HG03159 (cell line): ENCODE measurements at regions not wholly inside any gene's neighbourhood (a gene's known extent, or its start where the extent isn't known, plus 50 kb on each side); places are given as distances from the start of the nearest gene placed in this dataset.

Experiments used
- ATAC-seq: cut with Tn5 transposase; IDR thresholded peaks from one replicate; pipeline ENCODE4 v1.9.1; 2021; ENCODE audit warnings: mild to moderate bottlenecking, moderate library complexity; ENCODE audit not compliant: unreplicated experiment

- ATAC-seq = no peak
These were observed 383.6 kb upstream of the SMIM21 start for GRCh38 chr18:75810961-75811551.

- no peak for ATAC-seq
These were observed 383.0 kb upstream of the SMIM21 start for GRCh38 chr18:75810516-75810915.

DNA sequence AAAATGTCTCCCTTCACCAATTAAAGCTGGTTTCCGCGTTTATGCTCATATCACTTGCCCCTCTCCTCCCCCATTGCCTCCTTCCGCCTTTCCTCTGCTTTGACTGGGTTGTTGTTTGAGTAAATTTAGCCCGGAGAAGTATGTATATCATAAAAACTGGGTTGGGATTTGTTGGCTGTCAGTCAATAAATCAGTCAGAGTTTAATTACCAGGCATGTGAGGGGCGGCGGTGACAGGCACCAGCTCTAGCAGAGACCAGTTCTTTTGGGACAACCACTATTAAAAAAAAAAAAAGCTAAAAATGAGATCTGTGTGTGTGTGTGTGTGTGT is 382.4 kb upstream of the SMIM21 start:
- ATAC-seq = no peak

GRCh38 chr18:75809151-75809925 is 381.8 kb upstream of the SMIM21 start:
- no peak for ATAC-seq

- no peak for ATAC-seq
These were observed 377.8 kb upstream of the SMIM21 start for GRCh38 chr18:75805265-75805664.

DNA sequence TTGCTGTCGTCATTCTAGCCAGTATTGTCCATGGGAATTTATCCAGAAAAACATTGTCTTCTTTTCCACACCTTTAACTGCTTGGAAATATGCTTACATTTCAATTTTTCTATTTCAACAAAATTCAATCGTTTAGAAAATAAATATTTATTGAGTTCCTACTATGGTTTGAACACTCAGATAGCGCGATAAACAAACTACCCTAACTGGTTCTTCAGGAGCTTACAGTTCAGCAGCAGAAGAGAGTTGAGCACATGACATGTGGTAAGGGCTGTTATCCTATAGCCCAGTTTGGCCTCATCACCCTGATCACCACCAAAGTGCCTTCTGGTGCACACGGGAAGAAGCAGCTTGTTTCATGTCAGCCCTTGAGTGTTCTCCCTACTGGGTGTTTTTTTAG is 375.2 kb upstream of the SMIM21 start:
- ATAC-seq = no peak

DNA sequence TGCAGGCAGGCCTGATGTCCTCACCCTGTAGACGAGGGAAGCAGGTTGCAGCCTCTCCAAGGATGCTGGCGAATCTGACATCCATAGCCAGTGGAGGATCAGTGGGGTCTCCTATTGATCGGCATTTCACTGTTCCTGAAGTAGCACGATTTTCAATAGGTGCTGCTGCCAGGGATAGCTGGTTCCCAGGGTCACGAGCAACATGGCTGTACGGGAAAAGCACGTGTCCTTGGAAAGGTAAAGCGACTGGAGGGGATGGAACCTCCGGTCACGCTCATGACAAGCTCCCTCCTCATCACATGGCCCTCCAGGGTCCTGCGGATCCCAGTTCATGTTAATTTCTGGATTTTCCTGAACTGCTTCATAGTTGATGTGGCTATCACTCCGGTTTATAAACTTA is 373.7 kb upstream of the SMIM21 start:
- no peak for ATAC-seq

GRCh38 chr18:75800331-75800648 is 372.8 kb upstream of the SMIM21 start:
- no peak for ATAC-seq

DNA sequence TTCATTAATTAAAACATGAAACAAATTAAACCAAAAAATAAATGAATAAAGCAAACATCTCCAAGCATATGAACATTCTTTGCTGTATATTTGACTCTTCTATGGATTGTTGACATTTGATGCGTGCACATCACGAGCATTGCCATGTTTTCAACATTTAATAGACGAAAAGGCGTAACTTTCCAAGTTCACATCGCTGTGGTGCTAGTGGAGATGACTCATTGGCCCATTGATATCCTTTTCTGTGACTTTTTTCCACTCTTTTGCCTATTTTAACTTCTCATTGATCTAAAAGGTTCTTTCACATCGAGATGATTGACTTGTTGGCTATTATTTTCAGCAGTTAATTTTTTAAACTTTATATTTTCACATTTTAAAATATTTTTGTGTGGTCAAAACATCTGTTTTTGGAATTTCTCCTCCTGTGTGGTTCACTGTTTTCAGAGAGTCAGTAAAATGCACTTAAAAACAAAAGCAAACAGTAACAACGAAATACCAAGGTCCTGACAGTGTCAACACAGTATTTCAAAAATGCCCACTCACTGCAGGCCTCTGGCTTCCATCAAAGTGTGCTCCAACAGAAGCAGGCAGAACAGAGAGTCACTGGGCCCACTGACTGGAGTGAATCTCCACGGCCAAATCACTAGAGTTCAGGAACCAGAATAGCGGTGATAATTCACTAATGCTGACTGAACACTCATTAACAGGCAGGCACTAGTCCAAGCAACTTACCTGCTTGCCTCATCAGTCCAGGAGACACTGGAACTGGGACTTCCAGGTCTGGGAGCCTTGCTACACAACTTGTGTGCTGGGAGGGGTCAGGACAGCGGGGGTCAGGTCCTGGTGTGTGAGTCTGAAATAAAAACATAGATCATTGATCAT is 372.2 kb upstream of the SMIM21 start:
- ATAC-seq = no peak

DNA sequence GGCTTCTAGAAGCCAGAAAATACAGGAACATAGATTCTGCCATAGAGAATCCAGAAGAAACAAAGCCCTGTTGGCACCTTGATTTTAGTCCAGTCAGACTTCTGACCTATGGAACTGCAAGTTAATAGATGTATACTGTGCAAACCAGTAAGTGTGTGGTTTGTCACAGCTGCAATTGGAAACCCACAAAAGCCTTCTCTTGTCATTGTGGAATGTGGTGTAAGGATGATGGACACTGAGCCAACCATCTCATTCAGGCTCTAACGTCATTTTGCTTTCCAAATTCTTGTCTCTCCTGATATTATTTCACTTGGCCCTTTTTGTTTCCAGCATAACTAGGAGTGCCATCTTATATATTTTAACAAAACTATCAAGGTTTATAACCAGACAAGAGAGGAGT is 369.5 kb upstream of the SMIM21 start:
- no peak for ATAC-seq

DNA sequence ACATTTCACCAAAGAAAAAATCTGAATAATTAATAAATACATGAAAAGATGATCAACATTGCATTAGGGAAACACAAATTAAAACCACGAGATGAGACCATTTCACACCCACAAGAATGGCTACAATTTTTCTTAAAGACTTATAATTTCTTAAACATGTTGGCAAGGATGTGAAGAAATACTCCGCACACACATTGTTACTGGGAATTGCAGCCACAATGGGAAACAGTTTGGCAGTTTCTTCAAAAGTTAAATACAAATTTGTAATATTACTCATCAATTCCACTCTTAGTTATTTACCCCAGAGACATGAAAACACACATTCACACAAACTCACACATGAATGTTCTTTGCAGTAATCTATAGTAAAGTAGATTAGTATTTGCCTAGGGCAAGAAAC is 363.3 kb upstream of the SMIM21 start:
- no peak for ATAC-seq

- no peak for ATAC-seq
These were observed 362.6 kb upstream of the SMIM21 start for GRCh38 chr18:75790111-75790510.

GRCh38 chr18:75785834-75786233 is 358.3 kb upstream of the SMIM21 start:
- ATAC-seq = no peak

DNA sequence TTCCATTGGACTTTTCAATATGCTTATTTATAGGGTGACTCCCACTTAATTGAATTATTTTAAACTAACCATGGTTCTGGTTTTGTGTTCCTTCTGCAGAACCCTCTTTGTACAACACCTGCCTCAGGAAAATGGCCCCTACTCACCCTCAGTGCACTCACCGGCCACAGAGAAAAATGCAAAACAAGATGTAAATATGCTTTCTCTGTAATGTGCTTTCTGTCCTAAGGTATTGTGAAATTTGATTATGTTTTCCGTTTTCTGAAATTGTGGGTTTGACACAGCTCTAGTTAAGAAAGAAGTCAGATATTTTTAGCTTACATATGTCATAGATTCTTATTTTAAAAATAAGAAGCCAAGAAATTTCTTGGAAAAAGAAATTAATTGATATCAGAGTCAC is 357.7 kb upstream of the SMIM21 start:
- ATAC-seq = no peak

DNA sequence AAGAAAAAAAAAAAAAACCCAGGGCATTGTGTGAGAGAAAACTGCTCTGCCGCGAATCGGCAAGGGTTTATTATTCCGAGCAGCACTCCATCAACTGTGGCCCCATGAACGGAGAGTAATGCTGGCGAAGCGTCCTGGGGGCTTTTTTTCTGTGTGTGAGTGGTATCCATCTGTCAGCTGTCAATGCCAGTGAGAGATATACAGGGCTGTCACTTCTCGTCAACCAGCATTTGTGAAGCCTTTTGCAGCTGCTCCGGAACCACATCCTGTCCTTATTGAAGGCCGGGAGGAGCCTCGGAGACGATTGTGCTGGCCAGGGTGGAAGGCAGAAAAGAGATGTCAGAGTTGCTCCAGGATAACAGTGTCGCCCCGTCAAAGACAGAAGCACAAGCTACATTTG is 356.9 kb upstream of the SMIM21 start:
- ATAC-seq = no peak

DNA sequence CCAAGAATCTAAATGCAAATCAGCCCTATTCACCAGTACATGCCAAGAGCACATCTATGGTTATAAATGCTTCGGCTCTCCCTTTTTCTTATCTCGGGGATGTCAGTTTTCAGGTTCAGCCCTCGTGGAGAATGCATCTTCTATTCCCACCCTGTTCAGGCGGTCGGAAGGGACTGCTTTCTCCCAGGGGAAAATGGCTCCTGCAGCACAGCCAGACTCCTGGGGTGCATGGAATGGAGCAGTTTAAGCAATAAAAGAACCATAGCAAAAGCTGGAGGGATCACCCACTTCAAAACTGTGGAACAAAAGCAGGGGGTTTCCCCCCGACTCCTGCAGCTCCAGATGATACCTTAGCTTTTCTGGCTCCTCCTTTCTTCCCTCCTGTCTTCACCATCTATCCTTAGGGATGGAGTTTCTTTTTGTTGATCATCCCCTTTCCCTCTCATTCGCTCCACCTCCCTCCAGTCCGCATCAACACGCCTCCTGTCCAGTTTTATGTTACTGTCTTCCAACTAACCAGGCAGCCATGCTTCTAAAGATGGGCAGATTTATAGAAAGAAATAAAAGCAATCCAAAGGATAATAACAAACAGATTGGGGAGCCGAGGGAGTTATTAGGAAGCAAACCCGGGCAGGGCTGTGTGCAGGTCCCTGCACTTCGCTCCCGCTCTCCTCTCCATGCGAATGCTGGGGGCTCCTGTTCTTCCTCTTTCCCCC is 356.2 kb upstream of the SMIM21 start:
- no peak for ATAC-seq

- no peak for ATAC-seq
These were observed 355.3 kb upstream of the SMIM21 start for GRCh38 chr18:75782826-75783225.

DNA sequence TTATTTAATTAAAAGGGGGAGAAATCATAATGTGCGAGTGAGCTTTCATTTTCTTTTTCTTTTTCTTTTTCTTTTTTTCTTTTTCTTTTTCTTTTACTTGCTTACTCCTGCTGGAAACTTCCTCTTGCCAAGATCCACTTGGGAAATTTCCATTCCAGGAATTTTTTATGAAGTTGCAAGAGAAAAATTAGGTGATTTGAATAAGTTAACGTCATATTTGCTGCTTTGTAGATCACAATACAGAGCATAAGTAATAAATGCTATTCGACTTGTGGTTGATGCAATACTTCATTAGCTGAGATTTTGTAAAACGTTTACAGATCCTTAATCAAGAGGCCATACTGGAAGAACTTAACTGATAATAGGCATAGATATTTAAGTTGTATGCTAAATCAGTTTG is 354.7 kb upstream of the SMIM21 start:
- ATAC-seq = no peak

DNA sequence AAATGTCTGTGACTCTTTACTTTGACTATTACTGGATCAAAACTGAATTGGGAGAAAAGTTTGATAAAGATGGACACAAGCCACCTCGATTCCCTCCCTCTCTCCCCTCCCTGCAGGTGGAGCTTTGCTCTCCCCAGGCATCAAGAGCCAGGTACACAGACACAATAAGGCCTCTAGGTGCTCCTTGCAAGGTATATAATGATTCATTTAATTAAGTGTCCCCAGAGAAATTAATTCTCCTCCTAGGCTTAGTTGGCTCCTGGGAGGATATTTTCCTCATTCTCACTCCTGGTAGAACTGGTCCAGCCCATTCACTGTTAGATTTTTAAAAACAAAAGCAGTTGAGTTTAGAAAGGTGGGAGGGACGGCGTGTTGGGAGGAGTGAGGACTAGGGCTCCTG is 352.4 kb upstream of the SMIM21 start:
- no peak for ATAC-seq

GRCh38 chr18:75779450-75779849 is 351.9 kb upstream of the SMIM21 start:
- ATAC-seq = no peak

- ATAC-seq = no peak
These were observed 350.1 kb upstream of the SMIM21 start for GRCh38 chr18:75777630-75778029.

DNA sequence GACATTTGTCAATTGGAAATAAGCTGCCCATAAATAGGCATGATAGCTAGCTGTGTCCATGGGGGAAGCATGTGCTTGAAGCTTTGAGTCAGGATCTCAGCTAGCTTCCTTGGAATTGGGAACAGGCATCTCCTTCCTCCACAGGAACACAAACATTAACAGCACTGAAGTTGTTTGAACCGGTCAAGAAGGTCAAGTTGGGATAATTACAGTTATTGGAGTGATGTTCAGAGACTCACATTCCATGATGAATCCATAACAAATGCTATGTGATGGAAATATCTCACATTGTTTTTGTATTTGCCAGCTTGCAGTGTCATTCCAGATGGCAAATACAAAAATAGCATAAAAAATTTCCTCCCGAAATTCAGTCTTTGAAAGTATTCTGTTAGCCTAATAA is 347.6 kb upstream of the SMIM21 start:
- no peak for ATAC-seq
